T-cell (primary cell): ENCODE measurements at regions not wholly inside any gene's neighbourhood (a gene's known extent, or its start where the extent isn't known, plus 50 kb on each side); places are given as distances from the start of the nearest gene placed in this dataset.

ENCODE experiments used
- ATAC-seq, 4 experiments: fragments of 200-7000 bp in 3 of 4; fragments of 150-1000 bp in 1 of 4; cut with Tn5 transposase; replicated peaks in 1 of 4; 1 replicate in 3 of 4; 2 replicates in 1 of 4; pipeline ENCODE4 v1.10.0; 2021; ENCODE audit warnings: moderate library complexity in 3 of 4, mild to moderate bottlenecking in 2 of 4, moderate number of reproducible peaks in 1 of 4
- CTCF ChIA-PET, 2 donors: fragments of 300-600 bp; sonication (Branson Sonifier 250); formaldehyde crosslinking; loops; one replicate each; lab custom pipeline; 2022; ENCODE audit warnings: antibody characterized with exemption in 2 of 2; lab: Charles Lee
- POLR2A ChIA-PET, 2 donors: fragments of 300-600 bp; sonication (Branson Sonifier 250); formaldehyde crosslinking; loops; one replicate each; lab custom pipeline; 2022; ENCODE audit warnings: antibody characterized with exemption in 2 of 2; lab: Charles Lee
- DNase-seq, 35 experiments: peaks; one replicate each; pipeline versions ENCODE4 v3.0.0 to v3.0.0-alpha.2; 2013 to 2023
- H3K27ac ChIP-seq: one replicate; pipeline ENCODE4 v1.5.1; 2013; ENCODE audit warnings: low read length
- H3K27me3 ChIP-seq, 2 experiments: replicated peaks in 1 of 2; 1 replicate in 1 of 2; 2 replicates in 1 of 2; pipeline versions ENCODE4 v1.6.1 to v1.7.0; 2013; ENCODE audit warnings: low read length in 1 of 2, mixed read lengths in 1 of 2; ENCODE audit not compliant: control insufficient read depth in 2 of 2, insufficient read depth in 2 of 2; ENCODE audit errors: extremely low read depth in 1 of 2
- H3K36me3 ChIP-seq, 2 donors: 1 replicate in 1 of 2; 2 replicates in 1 of 2; pipeline versions ENCODE4 v1.6.1 to v1.7.0; 2013; ENCODE audit warnings: low read length in 1 of 2; ENCODE audit not compliant: control insufficient read depth in 2 of 2, insufficient read depth in 1 of 2; ENCODE audit errors: extremely low read depth in 1 of 2
- H3K4me1 ChIP-seq, 2 experiments: 1 replicate in 1 of 2; 2 replicates in 1 of 2; pipeline versions ENCODE4 v1.6.1 to v1.7.0; 2013; ENCODE audit warnings: low read length in 2 of 2, mixed read lengths in 1 of 2; ENCODE audit not compliant: insufficient read depth in 2 of 2, control insufficient read depth in 1 of 2; ENCODE audit errors: extremely low read depth in 1 of 2
- H3K4me3 ChIP-seq, 2 donors: 1 replicate in 1 of 2; 2 replicates in 1 of 2; pipeline versions ENCODE4 v1.5.1 to v1.7.0; 2013; ENCODE audit warnings: mild to moderate bottlenecking in 2 of 2, low read length in 1 of 2, moderate library complexity in 1 of 2; ENCODE audit not compliant: control insufficient read depth in 1 of 2; ENCODE audit errors: extremely low read depth in 1 of 2
- H3K9me3 ChIP-seq: 2 replicates; pipeline ENCODE4 v1.7.0; 2013
- H3K27ac Mint-ChIP-seq, 2 donors: one replicate each; pipeline ENCODE4 v1.8.0; 2020 to 2021; ENCODE audit warnings: mild to moderate bottlenecking in 2 of 2, mixed read lengths in 2 of 2
- H3K27me3 Mint-ChIP-seq, 2 donors: one replicate each; pipeline ENCODE4 v1.8.0; 2021 to 2022; ENCODE audit warnings: mixed read lengths in 2 of 2
- H3K36me3 Mint-ChIP-seq: one replicate; pipeline ENCODE4 v1.8.0; 2021; ENCODE audit warnings: mixed read lengths
- H3K4me1 Mint-ChIP-seq, 3 donors: one replicate each; pipeline ENCODE4 v1.8.0; 2020 to 2022; ENCODE audit warnings: mixed read lengths in 3 of 3, mild to moderate bottlenecking in 1 of 3
- H3K4me3 Mint-ChIP-seq, 3 donors: one replicate each; pipeline ENCODE4 v1.8.0; 2020 to 2022; ENCODE audit warnings: mild to moderate bottlenecking in 3 of 3, mixed read lengths in 3 of 3, moderate library complexity in 3 of 3
- H3K9me3 Mint-ChIP-seq, 3 donors: one replicate each; pipeline ENCODE4 v1.8.0; 2020 to 2022; ENCODE audit warnings: mixed read lengths in 3 of 3
- WGBS: methylation state at CpG from one replicate; pipeline ENCODE4 v1.1.5; 2013; ENCODE audit warnings: missing lambda C conversion rate; ENCODE audit not compliant: insufficient coverage; 5-methylcytosine and 5-hydroxymethylcytosine counted together

DNA sequence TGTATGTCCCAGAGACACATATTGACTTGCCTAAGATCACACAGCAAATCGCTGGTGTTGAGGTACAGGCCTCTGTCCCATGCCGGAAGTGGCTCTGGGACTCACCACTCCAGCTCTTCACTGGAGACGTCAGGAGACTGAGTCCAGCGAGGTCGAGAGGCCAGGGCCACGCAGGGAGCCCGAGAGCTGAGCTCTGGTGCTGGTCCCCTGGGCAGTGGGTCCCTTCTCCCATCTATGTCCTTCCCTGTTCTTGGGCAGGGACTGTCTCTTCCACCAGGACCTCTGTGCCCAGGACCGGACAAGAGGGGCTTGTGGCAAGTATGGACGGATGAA, 62.4 kb upstream of the TWIST2 start:
- Mint-ChIP-seq H3K27ac (no peak overlapping the region), H3K36me3 (no peaks in the 10 kb centered on the region), H3K4me1 (peaks cover 0 to 2% (median 2%) of the 10 kb centered on the region in 3 donors), H3K27me3 (peaks cover 24 to 28% of the 10 kb centered on the region in 2 donors), H3K4me3 (no peak overlapping the region), H3K9me3 (no peaks in the 10 kb centered on the region)
- no peak overlapping the region for H3K27ac ChIP-seq
- 50% methylated on average over 6 of the region's 9 CpGs for WGBS
- H3K27me3 ChIP-seq: peaks cover 0 to 21% of the 10 kb centered on the region in 2 experiments
- ATAC-seq: no peak
- H3K36me3 ChIP-seq: no peaks in the 10 kb centered on the region
- ChIA-PET POLR2A (no interaction called here), CTCF (interaction anchor here (0.7 to 1.9 kb wide), 3 partner anchors 74 to 428 kb away, joined by 3 to 8 read pairs (median 6); no protein-coding TSS in a partner anchor)
- no peaks in the 10 kb centered on the region for H3K9me3 ChIP-seq
- no peaks in the 10 kb centered on the region for H3K4me1 ChIP-seq
- DNase-seq: no peak
- no peak overlapping the region for H3K4me3 ChIP-seq

DNA sequence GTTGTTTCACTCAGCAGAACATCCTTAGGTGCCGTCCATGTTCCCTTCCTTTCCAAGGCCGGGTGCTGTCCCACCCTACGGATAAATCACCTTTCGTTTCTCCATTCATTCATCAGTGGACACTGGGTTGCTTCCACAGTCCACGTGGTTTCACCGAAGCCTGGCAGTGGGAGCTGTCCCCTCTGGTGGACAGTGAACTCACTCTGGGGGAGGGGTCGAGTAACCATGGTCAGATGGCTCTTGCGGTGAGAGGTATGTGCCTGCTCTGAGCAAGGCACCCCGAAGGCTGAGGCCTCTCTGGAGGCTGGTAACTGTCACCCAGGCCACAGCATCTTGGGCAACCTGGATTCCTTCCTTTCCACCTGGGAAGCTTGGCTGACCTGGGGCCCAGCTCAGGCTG, 61.5 kb upstream of the TWIST2 start:
- CTCF ChIA-PET: interaction anchor here in 1 of 2 donors (1.9 kb wide), 1 partner anchor 429 kb away, joined by 6 read pairs; no protein-coding TSS in a partner anchor
- no peak overlapping the region for H3K27ac Mint-ChIP-seq
- 89% methylated on average over 9 of the region's 9 CpGs for WGBS
- no peaks in the 10 kb centered on the region for H3K36me3 Mint-ChIP-seq
- Histone ChIP-seq H3K36me3 (no peaks in the 10 kb centered on the region), H3K27me3 (peaks cover 0 to 26% of the 10 kb centered on the region in 2 experiments), H3K4me1 (no peaks in the 10 kb centered on the region), H3K4me3 (no peak overlapping the region), H3K9me3 (no peaks in the 10 kb centered on the region), H3K27ac (no peak overlapping the region)
- H3K4me3 Mint-ChIP-seq: no peak overlapping the region
- peaks cover 27 to 30% of the 10 kb centered on the region in 2 donors for H3K27me3 Mint-ChIP-seq
- ATAC-seq: no peak
- no peak for DNase-seq
- POLR2A ChIA-PET: no interaction called here
- peaks cover 0 to 2% (median 2%) of the 10 kb centered on the region in 3 donors for H3K4me1 Mint-ChIP-seq
- H3K9me3 Mint-ChIP-seq: no peaks in the 10 kb centered on the region

DNA sequence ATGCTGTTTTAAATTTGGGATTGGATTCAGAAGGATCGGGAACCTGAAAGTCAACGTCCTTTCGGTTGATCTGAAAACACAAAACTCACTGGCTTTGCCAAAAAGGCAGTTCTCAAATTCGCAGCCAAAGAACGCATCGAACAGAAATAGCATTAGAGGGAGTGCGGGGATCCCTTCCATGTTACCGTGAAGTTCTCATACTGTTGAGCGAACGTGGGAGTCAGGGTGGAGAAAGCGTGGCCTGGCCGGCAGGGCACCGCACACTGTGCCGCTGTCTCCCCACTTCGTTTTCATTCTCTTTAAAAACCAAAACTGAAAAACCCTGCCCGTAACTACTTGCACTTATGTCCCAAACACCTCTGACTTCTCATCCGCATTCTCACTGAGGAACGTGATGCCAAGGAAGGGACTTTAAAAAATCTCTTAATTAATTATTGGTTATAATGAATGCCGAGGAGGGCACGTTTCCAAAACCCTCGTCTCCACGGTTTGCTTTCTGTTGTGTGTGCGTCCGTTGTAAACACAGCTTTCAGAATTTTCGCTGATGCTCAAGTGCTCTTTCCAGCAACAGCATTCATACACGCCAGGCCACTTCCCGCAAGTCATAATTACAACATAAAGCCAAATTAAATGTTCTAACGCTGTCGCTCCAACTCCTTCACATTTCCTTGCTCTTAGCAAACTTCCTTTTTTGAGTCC, 60.9 kb upstream of the TWIST2 start:
- ChIA-PET POLR2A (no interaction called here), CTCF (no interaction called here)
- H3K27me3 Mint-ChIP-seq: peaks cover 27 to 30% of the 10 kb centered on the region in 2 donors
- Histone ChIP-seq H3K9me3 (no peaks in the 10 kb centered on the region), H3K27ac (no peak overlapping the region), H3K36me3 (no peaks in the 10 kb centered on the region), H3K4me1 (no peaks in the 10 kb centered on the region), H3K27me3 (peaks cover 0 to 28% of the 10 kb centered on the region in 2 experiments), H3K4me3 (no peak overlapping the region)
- WGBS: 87% methylated on average over 25 of the region's 29 CpGs
- H3K27ac Mint-ChIP-seq: no peak overlapping the region
- H3K36me3 Mint-ChIP-seq: no peaks in the 10 kb centered on the region
- H3K4me1 Mint-ChIP-seq: peaks cover 0 to 2% (median 2%) of the 10 kb centered on the region in 3 donors
- ATAC-seq: no peak
- no peak overlapping the region for H3K4me3 Mint-ChIP-seq
- DNase-seq: no peak
- no peaks in the 10 kb centered on the region for H3K9me3 Mint-ChIP-seq

DNA sequence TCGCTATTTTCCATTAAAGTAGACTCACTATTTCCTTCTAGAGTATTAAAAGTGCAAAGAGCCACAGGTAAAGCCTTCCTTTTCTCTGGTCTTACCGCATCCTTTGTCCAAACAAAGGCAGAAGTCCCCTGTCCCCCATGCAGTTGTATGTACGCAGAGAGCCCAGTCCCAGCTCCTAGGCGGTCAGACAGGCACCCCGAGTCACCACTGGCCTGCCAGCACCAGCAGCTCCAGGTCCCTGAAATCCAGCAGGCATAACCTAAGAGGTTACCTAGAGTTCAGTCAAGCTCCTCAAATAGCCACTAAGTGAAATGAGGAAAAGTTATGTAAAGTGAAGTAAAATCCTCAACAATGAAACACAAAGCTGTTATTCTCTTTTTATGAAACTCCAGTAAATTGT, 60.4 kb upstream of the TWIST2 start:
- Mint-ChIP-seq H3K27ac (no peak overlapping the region), H3K27me3 (peaks cover 23 to 25% of the 10 kb centered on the region in 2 donors), H3K4me3 (no peak overlapping the region), H3K36me3 (no peaks in the 10 kb centered on the region), H3K9me3 (no peaks in the 10 kb centered on the region), H3K4me1 (peaks cover 0 to 2% (median 2%) of the 10 kb centered on the region in 3 donors)
- Histone ChIP-seq H3K9me3 (no peaks in the 10 kb centered on the region), H3K27ac (no peak overlapping the region), H3K4me3 (no peak overlapping the region), H3K27me3 (peaks cover 0 to 28% of the 10 kb centered on the region in 2 experiments), H3K36me3 (no peaks in the 10 kb centered on the region), H3K4me1 (no peaks in the 10 kb centered on the region)
- ATAC-seq (no peak), DNase-seq (no peak)
- ChIA-PET CTCF (no interaction called here), POLR2A (no interaction called here)
- WGBS: 66% methylated on average over 2 of the region's 5 CpGs

DNA sequence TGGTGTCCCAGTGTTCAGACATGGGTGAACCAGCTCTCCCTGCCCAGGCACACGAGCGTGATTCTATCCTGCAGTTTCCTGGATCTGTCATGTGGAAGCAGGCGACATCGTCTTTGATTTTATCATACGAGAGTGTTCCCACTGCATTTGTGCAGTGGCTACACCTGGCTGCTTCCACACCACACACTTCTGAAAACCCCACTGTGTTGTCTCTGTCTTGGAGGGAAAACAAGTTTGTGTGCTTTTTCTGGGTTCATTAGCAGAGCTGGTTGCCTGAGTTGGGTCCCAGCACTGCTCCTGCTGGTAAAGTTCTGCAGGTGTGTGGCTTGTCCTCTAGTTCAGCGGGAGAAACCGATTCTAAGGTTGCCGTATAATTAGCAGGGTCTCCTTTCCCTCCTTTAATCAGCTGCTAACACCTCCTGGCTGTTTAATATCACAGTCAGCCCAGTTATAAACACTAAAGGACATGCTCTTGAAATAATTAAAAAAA, 58.5 kb upstream of the TWIST2 start:
- Histone ChIP-seq H3K36me3 (no peaks in the 10 kb centered on the region), H3K4me3 (no peak overlapping the region), H3K27me3 (peaks cover 0 to 26% of the 10 kb centered on the region in 2 experiments), H3K27ac (no peak overlapping the region), H3K4me1 (no peaks in the 10 kb centered on the region), H3K9me3 (no peaks in the 10 kb centered on the region)
- Mint-ChIP-seq H3K27ac (no peak overlapping the region), H3K4me3 (no peak overlapping the region), H3K27me3 (peaks cover 12 to 19% of the 10 kb centered on the region in 2 donors), H3K4me1 (peaks cover 0 to 2% (median 2%) of the 10 kb centered on the region in 3 donors), H3K36me3 (no peaks in the 10 kb centered on the region), H3K9me3 (no peaks in the 10 kb centered on the region)
- WGBS: 64% methylated on average over 2 of the region's 8 CpGs
- DNase-seq (no peak), ATAC-seq (no peak)
- ChIA-PET POLR2A (no interaction called here), CTCF (no interaction called here)

DNA sequence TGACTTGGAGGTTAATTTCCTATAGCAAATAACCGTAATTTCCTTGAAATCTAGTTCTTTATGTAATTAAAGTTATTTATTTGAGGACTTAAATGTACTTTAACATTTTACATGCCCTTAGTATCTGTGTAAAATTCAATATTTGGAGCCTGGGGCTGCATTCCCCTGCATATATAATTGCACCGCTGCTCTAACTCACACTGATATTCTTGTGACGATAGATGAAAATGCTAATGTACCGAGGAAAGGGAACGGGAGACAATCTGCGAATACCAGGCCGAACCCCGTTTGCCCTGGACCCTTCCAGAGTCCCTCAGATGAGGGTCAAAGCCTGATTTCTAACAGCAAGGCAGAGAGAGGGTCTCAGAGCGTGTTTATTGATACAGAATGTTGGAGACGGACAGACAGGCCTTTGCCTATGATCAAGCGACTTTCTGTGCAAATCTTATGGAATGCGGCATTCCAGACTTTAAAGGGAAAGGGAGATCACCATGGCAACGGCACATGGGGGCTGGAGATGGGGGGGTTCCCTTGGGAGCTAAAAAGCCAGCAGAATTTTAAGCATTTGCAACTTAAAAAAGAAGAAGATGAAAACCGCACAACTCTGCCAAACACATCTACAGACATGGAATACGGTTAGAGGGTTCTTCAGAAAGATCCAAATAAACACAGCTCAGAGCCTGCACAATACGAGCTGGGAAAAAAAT, 57.6 kb upstream of the TWIST2 start:
- POLR2A ChIA-PET: no interaction called here
- DNase-seq: no peak

More for the DNA sequence above, 57.6 kb upstream of the TWIST2 start:
- Mint-ChIP-seq H3K4me3 (no peak overlapping the region), H3K9me3 (no peaks in the 10 kb centered on the region), H3K27me3 (peaks cover 7 to 19% of the 10 kb centered on the region in 2 donors), H3K4me1 (no peaks in the 10 kb centered on the region), H3K27ac (no peak overlapping the region), H3K36me3 (no peaks in the 10 kb centered on the region)
- WGBS: 74% methylated on average over 7 of the region's 16 CpGs
- Histone ChIP-seq H3K9me3 (no peaks in the 10 kb centered on the region), H3K27ac (no peak overlapping the region), H3K36me3 (no peaks in the 10 kb centered on the region), H3K4me3 (no peak overlapping the region), H3K27me3 (peaks cover 0 to 18% of the 10 kb centered on the region in 2 experiments), H3K4me1 (no peaks in the 10 kb centered on the region)
- CTCF ChIA-PET: no interaction called here
- ATAC-seq: no peak
